NCI-H774 (cell line): ENCODE measurements at regions not wholly inside any gene's neighbourhood (a gene's known extent, or its start where the extent isn't known, plus 50 kb on each side); places are given as distances from the start of the nearest gene placed in this dataset.
"Not testable (repeated sequence)": the region's sequence is repeated elsewhere in the genome, so short reads cannot be mapped to it uniquely, and the experiment has no call there.

Experiments used
- DNase-seq: peaks from one replicate; lab custom pipeline; 2025; lab: John Stamatoyannopoulos, UW

DNA sequence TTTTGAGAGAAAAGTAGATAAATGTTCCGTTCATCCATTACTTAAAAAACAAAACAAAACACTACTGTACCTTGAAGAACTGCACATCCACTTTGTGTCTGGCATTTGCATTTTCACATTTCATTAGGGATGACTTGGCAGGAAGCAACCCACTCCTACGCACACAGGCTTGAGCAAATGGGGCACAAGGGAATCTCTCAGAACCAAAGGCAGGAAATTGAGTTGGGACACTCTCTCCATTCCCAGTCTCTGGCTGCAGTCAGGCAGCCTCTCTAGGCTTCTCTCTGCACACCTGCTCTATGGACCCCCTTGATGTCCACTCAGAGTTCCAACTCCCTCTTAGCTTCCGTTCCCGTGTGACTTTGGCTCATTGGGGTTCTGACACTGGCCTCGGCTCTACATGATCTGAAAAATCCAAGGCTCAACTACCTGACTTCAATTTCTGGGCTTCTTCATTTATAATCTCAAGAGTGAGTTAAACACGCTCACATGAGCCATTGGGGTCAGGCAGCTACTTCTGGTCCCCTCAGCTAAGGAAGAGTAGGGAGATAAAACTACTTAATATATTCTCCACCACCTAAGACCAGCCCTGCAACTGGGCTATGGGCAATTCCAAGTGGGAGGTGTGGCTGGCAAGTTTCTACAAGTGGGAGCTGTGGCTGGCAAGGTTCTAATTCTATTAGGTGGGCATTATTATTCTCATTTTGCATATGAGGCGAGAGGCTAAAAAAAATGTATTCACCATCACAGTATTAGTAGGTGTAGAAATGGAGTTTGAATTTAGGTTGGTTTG is 251.9 kb downstream of the SOD2 start:
- DNase-seq = no peak

DNA sequence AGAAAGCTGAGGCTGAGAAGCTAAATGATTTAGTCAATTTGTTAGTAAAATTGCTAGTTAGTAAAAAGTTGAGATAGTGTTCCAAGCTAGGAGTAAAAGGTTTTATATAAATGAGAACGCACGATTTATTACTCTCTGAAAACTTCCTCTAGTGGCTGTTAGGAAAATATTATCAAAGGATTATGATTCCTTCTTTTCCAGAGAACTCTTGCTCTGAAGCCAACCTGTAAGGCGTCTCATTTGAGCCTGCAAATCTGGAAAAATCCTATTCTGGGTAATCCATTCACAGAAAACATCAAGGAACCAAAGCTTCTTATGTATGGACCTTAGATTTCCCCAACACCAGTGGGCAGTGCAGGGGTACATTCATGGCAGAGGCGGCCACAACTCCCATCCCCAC is 252.7 kb downstream of the SOD2 start:
- DNase-seq = no peak

DNA sequence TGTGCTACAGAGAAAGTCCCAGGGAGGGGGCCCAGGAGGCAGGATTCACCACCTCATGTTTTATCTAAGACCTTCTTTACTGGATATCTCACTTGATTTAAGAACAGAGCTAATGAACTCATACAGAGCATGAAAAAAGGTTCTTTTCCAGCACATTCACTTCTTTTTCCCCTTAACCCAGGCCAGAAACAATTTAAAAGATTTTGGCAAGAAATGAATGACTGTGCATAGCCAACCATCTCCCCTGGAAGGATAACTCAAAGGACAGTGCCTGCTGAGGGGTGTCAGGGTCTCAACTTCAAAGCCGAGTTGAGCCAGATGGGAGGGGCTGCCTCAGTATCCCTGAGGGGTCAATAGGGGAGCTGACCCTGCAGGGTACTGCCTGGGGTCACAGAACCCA is 253.4 kb downstream of the SOD2 start:
- no peak for DNase-seq

DNA sequence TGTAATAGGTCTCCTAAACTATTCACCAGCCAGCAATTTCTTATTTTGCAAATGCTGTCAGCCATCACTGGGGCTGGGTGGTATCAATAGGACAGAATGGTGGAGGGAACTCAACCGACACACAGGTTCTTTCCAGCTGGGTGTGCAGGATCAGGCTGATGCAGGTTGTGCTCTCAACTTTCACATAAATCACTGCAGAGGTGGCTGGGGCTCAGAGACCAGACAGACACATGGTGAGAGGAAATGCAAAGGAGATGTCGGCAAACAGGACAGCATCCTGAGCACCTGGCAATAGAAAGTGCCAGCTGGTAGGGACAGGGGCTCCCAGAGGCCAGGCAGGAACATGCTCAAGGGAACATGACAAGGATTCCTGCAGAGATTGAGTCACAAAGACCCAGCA is 254.9 kb downstream of the SOD2 start:
- no peak for DNase-seq

DNA sequence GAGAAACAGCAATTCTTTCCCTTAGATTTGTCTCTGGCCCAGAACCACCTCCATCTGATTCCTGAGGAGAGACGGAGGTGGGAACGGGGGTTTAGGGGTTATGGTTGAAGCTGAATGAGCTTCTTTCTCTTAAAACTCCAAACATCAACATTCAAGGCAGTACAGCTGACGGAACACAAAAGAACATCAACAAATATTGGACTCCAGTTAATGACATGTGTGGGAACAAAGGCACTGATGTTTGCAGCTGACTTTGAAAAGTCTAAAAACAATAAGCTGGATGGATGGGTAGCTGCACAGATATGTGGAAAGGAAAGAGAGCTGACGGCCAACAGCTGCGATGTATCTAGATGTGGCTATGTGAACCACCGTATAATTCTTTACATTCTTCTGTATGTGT is 256.5 kb downstream of the SOD2 start:
- DNase-seq = no peak

DNA sequence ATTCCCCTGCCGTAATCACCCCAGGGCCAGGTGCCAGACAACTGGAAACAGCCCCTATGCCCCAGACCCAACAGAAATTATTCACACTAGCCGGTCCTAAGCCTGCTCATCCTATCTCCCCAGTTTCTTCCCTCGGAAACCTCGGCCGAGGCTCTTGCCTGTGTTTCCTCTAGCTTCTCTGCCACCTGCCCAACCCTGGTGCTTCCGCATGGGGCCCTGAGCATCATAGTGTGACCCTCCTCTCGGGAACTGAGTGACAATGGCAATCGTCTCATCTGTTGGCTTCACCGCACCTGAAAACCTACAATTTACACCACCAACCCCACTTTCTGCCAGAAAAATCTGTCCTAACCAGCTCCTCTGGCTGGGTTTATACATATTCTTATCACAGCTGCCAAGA is 257.3 kb downstream of the SOD2 start:
- DNase-seq = no peak

DNA sequence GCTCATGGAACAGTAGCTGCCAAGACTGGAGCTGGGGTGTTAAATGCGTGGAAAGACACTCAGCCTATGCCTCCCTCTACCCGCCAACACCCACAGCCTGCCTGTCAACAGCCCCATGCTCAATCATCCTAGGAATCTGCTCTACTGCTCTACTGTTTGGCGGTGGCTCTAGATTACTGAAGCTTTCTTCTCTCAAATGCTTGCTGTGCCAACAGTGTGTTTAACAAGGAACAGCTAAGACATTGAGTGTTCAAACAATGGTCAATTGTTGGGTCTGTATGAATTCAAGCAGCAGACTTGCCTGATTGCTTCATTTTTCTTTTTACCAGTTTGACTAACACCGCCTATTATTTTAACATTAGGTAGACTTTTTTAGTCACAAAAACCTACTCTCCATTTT is 258.6 kb downstream of the SOD2 start:
- no peak for DNase-seq

DNA sequence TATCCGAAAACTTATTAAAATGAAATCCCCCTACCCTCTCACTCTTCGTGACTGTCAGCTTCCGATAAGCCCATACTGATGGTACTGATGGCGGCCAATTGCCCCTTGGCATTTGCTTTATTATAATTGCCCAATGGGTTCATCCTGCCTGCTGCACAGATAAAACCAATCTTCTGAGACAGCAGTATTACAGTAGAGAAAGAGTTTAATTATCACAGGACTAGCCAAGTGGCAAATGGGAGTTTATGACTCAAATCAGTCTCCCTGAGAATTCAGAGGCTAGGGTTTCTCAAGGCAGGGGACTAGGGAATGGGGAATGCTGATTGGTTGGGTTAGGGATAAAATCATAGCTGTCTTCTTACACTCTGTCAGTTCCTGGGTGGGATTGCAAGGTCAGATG is 259.5 kb downstream of the SOD2 start:
- DNase-seq = no peak

DNA sequence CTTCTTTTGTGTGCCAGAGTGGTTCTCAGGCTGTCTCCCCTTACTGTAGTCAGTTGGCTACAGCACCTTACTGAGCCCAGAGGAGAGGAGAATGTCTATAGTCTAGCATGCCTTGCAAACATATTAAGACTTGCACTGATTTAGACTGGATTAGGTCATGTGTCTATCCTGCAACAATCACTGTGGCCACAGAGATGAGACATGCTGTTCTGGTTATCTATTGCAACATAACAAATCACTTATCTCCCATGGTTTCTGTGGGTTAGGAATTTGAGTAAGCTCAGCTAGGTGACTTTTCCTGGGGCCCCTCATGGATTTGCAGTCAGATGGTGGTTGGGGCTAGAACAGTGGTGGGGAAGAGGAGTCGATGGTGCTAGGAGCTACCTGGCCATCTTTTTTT is 261.3 kb downstream of the SOD2 start:
- DNase-seq = no peak

DNA sequence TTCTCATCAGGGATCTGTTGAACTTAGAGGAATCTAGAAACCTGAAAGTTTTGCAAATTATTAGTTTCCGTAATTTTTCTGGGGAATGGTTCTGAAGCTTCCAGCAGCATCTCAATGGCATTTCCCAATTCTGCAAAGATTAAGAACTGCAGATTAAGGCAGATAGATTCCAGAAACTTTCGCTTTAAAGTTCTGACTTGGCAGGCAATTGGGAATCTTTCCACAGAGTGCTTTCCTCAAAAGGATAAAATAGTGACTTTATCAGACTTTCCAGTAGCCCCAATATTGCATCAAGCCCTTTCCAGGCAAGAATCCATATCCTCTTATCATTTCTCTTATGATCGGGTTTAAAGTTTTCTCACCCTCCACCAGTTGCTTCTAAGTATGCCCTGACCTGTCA is 261.1 kb downstream of the FNDC1 start:
- DNase-seq = no peak

DNA sequence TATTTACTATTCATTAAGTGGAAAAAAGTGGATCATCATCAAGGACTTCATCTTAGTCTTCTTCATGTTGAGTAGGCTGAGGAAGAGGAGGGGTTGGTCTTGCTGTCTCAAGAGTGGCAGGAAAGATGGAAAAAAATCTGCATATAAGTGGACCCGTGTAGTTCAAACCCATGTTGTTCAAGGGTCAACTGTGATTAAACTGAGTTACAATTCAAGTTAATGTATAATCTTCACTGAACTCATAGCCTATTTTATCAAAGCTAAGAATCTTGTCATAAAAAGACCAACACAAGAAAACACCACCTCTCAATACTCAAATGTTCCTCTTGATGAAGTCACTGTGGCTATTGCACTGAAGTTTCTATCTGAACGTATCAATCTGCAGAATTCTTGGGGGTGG is 260.2 kb downstream of the FNDC1 start:
- no peak for DNase-seq

DNA sequence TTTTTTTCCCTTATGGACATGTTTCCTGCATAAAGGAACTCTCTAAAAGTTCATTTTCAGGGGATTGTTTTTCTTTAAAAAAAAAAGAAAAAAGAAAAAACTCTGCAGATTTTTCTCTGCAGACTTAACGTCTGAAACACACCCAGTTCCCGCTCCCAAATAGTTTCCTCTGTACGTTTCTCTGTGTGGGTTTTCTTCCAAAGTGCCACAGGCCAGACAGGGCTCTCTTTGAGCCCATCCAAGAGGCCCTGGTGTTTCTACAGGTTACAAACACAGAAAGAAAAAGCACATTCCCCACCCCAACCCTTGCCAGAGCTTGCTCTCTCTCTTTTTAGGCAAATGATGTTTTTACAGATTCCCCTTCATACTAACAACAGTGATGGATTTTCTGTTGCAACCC is 258.6 kb downstream of the FNDC1 start:
- no peak for DNase-seq

DNA sequence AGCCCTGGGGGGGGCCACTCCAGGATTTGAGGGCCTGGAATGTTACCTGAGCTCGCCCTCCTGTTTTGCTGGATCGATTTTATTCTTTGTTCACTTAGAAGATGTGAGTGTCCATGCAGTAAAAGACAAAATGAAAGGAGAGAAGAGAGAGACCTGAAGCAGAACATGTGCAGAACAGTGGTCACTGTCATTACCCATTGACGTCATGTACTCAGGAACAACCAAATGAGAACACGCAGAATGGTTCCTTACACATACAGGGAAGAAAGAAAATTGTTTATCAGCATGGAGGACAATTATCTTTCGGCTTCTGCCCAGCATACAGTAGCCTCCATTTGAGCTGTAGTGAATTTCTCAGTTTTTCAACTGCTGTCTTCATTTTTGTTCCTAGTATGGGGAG is 258.1 kb downstream of the FNDC1 start:
- DNase-seq = no peak

DNA sequence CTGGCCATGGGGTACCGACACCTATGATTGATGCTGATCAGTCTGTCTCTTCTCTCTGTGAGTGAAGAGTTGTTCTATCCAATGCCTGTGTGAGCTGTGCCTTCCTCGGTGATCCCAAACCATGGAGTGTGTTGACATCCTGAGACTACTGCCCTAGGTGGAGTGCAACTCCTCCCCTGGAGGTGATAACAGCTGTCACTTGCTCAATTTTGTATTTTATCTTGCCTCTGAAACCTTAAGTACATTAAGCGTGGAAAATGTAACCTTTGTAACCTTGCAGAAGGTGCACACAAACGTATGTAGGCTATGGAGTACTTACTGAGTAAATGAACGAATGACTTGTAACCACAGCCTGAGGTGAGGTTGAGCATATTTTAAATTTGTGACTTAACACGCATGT is 256.2 kb downstream of the FNDC1 start:
- DNase-seq = no peak

DNA sequence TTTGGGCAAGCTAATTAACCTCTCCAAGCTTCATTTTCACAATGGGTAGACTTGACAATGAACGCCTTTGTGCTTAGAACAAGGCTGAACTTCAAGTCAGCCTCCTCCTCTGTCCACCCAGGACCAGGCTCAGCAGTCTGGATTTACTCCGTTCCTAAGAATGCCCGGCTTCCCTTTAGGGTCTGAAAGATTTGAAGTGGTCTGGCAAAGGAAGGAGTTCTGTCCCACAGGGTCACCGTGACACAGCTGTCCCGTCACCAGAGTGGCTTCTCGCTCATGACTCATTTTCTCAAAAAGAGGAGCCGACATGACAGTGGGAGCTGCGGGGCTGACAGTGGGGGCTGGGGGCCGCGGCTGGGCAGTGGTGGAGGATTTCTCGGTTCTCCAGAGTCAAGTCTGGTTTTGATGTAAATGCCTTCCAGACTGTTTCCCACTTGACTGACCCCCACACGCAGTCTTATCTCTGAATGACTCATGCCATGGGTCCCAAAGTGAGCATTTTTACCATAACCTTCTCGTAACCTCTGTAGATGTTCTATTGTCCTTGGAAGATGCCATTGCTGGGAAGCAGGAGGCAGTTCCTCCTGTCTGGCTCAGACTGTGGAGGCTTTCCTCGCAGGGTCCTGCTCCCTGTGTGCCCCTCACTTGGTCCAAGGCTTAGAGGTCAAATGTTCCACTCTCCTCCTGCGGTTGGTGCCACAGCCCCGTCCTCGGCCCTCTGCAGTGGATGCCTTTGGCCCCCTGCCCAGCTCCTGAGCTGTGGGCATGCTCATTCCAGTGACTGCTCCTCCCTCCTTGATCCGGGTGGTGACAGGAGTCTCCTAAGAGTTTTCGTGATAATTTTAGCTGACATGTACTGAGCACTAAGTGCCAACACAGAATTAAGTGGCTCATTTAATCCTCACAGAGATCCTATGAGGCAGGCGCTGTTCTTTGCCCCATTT is 253.1 kb downstream of the FNDC1 start:
- no peak for DNase-seq

DNA sequence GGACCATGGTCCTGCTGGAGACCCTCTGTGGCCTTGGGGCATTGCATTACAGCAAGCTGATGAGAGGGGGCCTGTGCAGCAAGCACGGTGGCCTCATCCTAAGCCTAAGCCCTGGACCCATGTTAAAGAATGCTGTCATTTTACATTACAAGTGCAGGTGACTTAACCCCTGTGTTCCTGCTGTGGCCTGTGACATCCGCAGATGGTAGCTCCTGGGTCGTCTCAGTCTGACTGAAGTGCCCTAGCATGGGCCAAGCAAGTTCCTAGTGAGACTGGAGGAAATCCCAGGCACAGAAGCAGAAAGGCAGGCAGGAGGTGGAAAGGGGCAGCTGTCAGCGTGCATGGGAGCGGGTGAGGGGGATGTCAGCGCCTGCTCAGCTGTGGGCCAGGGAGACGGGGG is 252.4 kb downstream of the FNDC1 start:
- DNase-seq = no peak

DNA sequence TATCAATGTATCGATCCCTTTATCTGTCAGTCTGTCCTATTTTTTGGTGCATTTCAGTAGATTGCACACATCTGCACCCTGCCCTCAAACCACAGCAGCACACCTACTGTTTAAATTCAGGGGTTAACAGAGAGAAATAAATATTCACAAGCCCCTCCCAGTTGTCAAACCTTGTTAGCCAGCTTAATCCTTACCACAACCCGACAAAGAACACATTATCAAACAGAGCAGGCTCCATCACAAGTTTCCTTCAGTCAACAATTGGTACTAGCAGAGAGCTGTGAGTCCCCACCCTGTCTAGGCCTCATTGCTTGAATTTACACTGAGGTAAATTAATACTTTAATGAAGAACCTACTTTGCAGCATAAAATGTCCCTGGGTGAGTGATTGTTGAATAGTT is 249.8 kb downstream of the FNDC1 start:
- DNase-seq = no peak

DNA sequence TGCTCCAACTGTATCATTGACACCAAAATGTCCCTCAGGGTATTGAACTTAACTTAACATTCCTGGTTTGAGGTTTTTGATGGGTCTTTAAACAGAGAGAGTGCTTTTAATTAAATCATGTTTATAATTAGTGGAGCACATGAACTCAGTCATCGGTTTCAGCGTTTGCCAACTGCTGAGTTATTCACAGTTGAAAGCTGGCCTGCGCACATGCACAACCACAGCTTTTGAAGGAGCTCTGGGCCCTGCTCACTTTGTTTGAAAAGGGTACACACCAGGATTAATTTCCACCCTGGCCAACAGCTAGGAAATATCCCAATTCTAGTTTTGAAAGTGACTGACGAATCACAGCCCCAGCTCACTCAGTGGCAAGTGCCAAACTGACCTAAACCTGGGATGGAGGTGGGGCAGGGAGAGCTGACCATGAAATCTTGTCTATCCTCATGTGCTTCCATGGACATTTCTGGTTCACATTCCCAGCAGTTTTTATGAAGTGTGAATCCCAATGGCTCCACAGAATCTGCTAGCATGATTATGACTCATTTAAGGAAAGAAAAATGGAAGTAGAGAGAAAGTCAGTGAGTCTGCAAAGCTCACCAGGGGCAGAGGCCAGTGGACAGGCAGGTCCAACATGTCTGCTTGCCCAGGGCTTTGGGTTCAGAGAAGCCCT is 247.8 kb downstream of the FNDC1 start:
- no peak for DNase-seq

DNA sequence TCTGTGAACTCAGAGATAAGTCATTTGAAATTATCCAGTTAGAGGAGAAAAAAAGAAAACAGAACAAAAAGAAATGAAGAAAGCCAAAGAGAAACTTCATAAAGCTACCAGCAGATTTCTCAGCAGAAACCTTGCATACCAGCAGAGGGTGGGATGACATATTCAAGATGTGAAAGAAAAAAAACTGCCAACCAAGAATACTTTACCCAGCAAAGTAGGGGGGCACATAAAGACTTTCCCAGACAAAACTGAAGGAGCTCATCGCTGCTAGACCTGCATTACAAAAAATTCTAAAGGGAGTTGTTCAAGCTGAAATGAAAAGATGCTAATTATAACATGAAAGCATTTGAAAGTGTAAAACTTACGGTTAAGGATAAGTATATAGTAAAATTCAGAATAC is 246.3 kb downstream of the FNDC1 start:
- no peak for DNase-seq

DNA sequence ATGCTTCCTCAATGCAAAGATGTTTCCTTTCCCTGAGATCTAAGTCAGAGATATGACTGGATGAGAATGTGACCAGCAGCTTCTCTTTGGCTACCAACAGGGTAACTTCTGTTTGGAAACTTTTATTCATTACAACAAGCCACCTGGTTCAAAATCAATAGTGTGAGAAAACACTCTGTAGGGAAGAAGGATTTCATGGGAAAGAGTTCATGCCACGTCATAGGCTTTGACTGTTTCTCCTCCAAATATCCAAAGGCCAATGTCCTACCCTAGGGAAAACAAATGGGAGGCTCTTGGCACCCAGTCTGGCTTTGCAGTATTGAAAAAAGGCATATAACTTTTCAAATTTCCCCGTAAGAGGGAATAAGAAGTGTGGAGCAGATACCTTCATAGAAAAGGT is 245.5 kb downstream of the FNDC1 start:
- no peak for DNase-seq

DNA sequence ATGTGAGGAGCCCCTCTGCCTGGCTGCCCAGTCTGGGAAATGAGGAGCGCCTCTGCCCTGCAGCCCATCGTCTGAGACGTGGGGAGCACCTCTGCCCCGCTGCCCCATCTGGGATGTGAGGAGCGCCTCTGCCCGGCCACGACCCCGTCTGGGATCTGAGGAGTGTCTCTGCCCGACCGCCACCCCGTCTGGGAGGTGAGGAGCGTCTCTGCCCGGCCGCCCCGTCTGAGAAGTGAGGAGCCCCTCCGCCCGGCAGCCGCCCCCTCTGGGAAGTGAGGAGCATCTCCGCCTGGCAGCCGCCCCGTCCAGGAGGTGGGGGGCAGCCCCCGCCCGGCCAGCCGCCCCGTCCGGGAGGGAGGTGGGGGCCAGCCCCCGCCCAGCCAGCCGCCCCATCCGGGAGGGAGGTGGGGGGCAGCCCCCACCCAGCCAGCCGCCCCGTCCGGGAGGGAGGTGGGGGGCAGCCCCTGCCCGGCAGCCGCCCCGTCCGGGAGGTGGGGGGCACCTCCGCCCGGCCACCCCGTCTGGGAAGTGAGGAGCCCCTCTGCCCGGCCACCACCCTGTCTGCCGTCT is 238.1 kb downstream of the FNDC1 start:
- DNase-seq = not testable (repeated sequence)

DNA sequence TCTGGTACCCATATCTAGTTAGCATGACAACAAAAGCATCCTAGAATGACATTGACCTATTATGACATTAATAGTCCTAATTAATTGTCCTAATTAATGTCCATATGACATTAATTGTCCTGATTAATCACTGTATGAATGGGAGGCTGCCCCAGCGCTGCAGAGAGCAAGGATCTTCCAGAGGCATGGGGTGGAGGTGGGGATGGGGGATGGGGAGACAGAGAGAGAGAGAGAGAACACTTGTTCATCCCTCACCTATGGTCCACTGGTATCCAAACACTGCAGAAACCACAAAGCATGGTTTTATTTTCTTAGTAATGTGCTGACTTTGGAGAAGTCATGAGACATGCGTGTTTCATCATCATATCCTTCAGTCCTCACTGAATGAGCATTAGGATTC is 235.1 kb downstream of the FNDC1 start:
- DNase-seq = no peak

DNA sequence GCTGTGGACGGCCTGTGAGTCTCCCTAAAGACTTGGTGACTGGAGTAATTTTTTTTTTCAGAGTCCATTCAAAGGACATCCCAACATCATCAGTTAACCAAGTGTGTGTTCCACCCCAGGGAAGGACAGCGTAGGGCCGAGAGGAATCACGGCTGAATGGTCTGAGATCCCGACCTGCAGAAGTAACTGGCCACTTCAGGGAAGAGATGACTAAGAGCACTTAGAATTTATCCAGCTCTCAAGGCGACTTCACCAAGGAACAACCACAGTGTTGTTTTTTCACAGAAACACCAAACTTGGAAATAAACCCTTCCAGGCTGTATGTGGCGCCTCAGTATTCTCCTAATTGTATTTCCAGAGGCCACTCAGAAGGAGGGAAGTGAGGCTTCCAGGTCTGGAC is 231.6 kb downstream of the FNDC1 start:
- no peak for DNase-seq
